Cardiac muscle cell (in vitro differentiated cells and primary cell): ENCODE measurements at regions not wholly inside any gene's neighbourhood (a gene's known extent, or its start where the extent isn't known, plus 50 kb on each side); places are given as distances from the start of the nearest gene placed in this dataset.

Experiments used
- DNase-seq, 2 donors: peaks; one replicate each; pipeline versions ENCODE4 v3.0.0 to v3.0.0-alpha.2; 2010 to 2017; ENCODE audit warnings: low read depth in 1 of 2, low spot score in 1 of 2
- H3K27ac ChIP-seq: fragments of 200-600 bp; sonication (generic); 2 replicates; pipeline ENCODE4 v1.5.1; 2016
- H3K27me3 ChIP-seq: fragments of 200-600 bp; sonication (generic); 2 replicates; pipeline ENCODE4 v1.6.0; 2016; ENCODE audit warnings: control low read depth
- H3K36me3 ChIP-seq: fragments of 200-600 bp; sonication (generic); 2 replicates; pipeline ENCODE4 v1.5.1; 2016; ENCODE audit warnings: control low read depth
- H3K4me1 ChIP-seq: fragments of 200-600 bp; sonication (generic); 2 replicates; pipeline ENCODE4 v1.8.1; 2017; ENCODE audit warnings: low read depth, mild to moderate bottlenecking, mixed run types
- H3K4me3 ChIP-seq: fragments of 200-600 bp; sonication (generic); 2 replicates; pipeline ENCODE4 v1.5.1; 2016; ENCODE audit warnings: mild to moderate bottlenecking
- H3K9me3 ChIP-seq: fragments of 200-600 bp; sonication (generic); 2 replicates; pipeline ENCODE4 v1.5.1; 2017; ENCODE audit warnings: low read depth, mild to moderate bottlenecking, control low read depth
- CTCF ChIP-seq: IDR thresholded peaks from 2 replicates; pipeline ENCODE4 v1.5.1; 2012; ENCODE audit warnings: low read depth, mild to moderate bottlenecking, low read length

- Histone ChIP-seq H3K4me3 (no peak overlapping the region), H3K9me3 (no peaks in the 10 kb centered on the region), H3K27ac (no peak overlapping the region), H3K4me1 (no peaks in the 10 kb centered on the region), H3K27me3 (no peaks in the 10 kb centered on the region), H3K36me3 (no peaks in the 10 kb centered on the region)
- no peak for TF ChIP-seq CTCF
- no peak for DNase-seq
Observed at GRCh38 chr21:23478381-23478780, 2128.9 kb downstream of the MRPL39 start.

GRCh38 chr21:23475281-23476219 is 2131.7 kb downstream of the MRPL39 start:
- H3K9me3 ChIP-seq, result no peaks in the 10 kb centered on the region
- no peak overlapping the region for H3K27ac ChIP-seq
- no peaks in the 10 kb centered on the region for H3K4me1 ChIP-seq
- no peaks in the 10 kb centered on the region for H3K27me3 ChIP-seq
- DNase-seq, result peak in 1 of 2 donors; percentile 1
- H3K4me3 ChIP-seq, result no peak overlapping the region
- no peak for TF ChIP-seq CTCF
- no peaks in the 10 kb centered on the region for H3K36me3 ChIP-seq

- H3K27me3 ChIP-seq, result no peaks in the 10 kb centered on the region
- H3K4me3 ChIP-seq, result no peak overlapping the region
- no peak for DNase-seq
Observed at GRCh38 chr21:23471877-23472276, 2135.4 kb downstream of the MRPL39 start.

GRCh38 chr21:23463365-23463764 is 2143.9 kb downstream of the MRPL39 start:
- H3K27ac ChIP-seq, result no peak overlapping the region
- no peak for TF ChIP-seq CTCF
- H3K4me3 ChIP-seq, result no peak overlapping the region
- H3K4me1 ChIP-seq, result no peaks in the 10 kb centered on the region
- no peaks in the 10 kb centered on the region for H3K27me3 ChIP-seq
- H3K36me3 ChIP-seq, result no peaks in the 10 kb centered on the region
- DNase-seq, result no peak
- no peaks in the 10 kb centered on the region for H3K9me3 ChIP-seq

More at GRCh38 chr21:23471877-23472276, 2135.4 kb downstream of the MRPL39 start:
- H3K36me3 ChIP-seq, result no peaks in the 10 kb centered on the region
- no peak for TF ChIP-seq CTCF
- no peaks in the 10 kb centered on the region for H3K9me3 ChIP-seq
- no peaks in the 10 kb centered on the region for H3K4me1 ChIP-seq
- no peak overlapping the region for H3K27ac ChIP-seq

GRCh38 chr21:23455676-23456075 is 2151.6 kb downstream of the MRPL39 start:
- Histone ChIP-seq H3K4me1 (no peaks in the 10 kb centered on the region), H3K36me3 (no peaks in the 10 kb centered on the region), H3K27me3 (no peaks in the 10 kb centered on the region), H3K9me3 (no peaks in the 10 kb centered on the region), H3K4me3 (no peak overlapping the region), H3K27ac (no peak overlapping the region)
- DNase-seq, result no peak
- no peak for TF ChIP-seq CTCF
